ENCODE measurements at regions not wholly inside any gene's neighbourhood (a gene's known extent, or its start where the extent isn't known, plus 50 kb on each side); places are given as distances from the start of the nearest gene placed in this dataset.

GRCh38 chr9:135416664-135417290 is 62.8 kb upstream of the PPP1R26 start:
- TF ChIP-seq, protein P1, sequence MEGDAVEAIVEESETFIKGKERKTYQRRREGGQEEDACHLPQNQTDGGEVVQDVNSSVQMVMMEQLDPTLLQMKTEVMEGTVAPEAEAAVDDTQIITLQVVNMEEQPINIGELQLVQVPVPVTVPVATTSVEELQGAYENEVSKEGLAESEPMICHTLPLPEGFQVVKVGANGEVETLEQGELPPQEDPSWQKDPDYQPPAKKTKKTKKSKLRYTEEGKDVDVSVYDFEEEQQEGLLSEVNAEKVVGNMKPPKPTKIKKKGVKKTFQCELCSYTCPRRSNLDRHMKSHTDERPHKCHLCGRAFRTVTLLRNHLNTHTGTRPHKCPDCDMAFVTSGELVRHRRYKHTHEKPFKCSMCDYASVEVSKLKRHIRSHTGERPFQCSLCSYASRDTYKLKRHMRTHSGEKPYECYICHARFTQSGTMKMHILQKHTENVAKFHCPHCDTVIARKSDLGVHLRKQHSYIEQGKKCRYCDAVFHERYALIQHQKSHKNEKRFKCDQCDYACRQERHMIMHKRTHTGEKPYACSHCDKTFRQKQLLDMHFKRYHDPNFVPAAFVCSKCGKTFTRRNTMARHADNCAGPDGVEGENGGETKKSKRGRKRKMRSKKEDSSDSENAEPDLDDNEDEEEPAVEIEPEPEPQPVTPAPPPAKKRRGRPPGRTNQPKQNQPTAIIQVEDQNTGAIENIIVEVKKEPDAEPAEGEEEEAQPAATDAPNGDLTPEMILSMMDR (conservative IDR thresholded peaks at IDR 0.05; ENCODE audit: low read length) = no peak
- no peak for TF ChIP-seq EZH2phosphoT487 (IDR thresholded peaks at IDR 0.05; ENCODE audit: borderline replicate concordance)

Measured in Loucy (cell line).